HL-60 (cell line): ENCODE measurements at regions not wholly inside any gene's neighbourhood (a gene's known extent, or its start where the extent isn't known, plus 50 kb on each side); places are given as distances from the start of the nearest gene placed in this dataset.

ENCODE experiments used
- CTCF ChIP-seq: IDR thresholded peaks from one replicate; pipeline ENCODE4 v1.5.1; 2011; ENCODE audit warnings: low read length, control low read depth, inconsistent platforms; ENCODE audit not compliant: insufficient read depth
- POLR2AphosphoS5 ChIP-seq: IDR thresholded peaks from 2 replicates; pipeline ENCODE4 v1.6.1; 2012; ENCODE audit warnings: low read depth
- REST ChIP-seq: IDR thresholded peaks from 2 replicates; pipeline ENCODE4 v1.6.1; 2012; ENCODE audit warnings: low read depth; ENCODE audit not compliant: insufficient replicate concordance

- TF ChIP-seq CTCF: no peak
- TF ChIP-seq REST: no peak
- TF ChIP-seq POLR2AphosphoS5: no peak
Observed at GRCh38 chr2:5444854-5445253, 247.3 kb upstream of the SOX11 start.
